GM12878 (cell line): ENCODE measurements at regions not wholly inside any gene's neighbourhood (a gene's known extent, or its start where the extent isn't known, plus 50 kb on each side); places are given as distances from the start of the nearest gene placed in this dataset.
"Not testable (repeated sequence)": the region's sequence is repeated elsewhere in the genome, so short reads cannot be mapped to it uniquely, and the experiment has no call there.

Experiments
- BRCA1 ChIP-seq: IDR thresholded peaks from 2 replicates; pipeline ENCODE4 v1.6.1; 2011; ENCODE audit warnings: low read depth, low read length, improper control_type of control experiment
- CHD2 ChIP-seq: IDR thresholded peaks from 2 replicates; pipeline ENCODE4 v1.6.1; 2011; ENCODE audit warnings: low read depth, low read length, improper control_type of control experiment, borderline replicate concordance
- EP300 ChIP-seq, 2 experiments: fragments of 150-350 bp in 1 of 2; IDR thresholded peaks; 2 replicates each; pipeline ENCODE4 v1.6.1; 2011 to 2012; ENCODE audit warnings: low read depth in 2 of 2, low read length in 2 of 2, borderline replicate concordance in 1 of 2, improper control_type of control experiment in 1 of 2, inconsistent platforms in 1 of 2; ENCODE audit not compliant: control insufficient read depth in 1 of 2
- POLR2A ChIP-seq: IDR thresholded peaks from 2 replicates; pipeline ENCODE4 v1.6.1; 2011; ENCODE audit warnings: low read depth, mild to moderate bottlenecking, low read length
- POLR2AphosphoS2 ChIP-seq: IDR thresholded peaks from 2 replicates; pipeline ENCODE4 v1.6.1; 2011; ENCODE audit warnings: low read depth, mild to moderate bottlenecking, low read length, improper control_type of control experiment, moderate library complexity
- RAD21 ChIP-seq: IDR thresholded peaks from 2 replicates; pipeline ENCODE4 v1.6.1; 2011; ENCODE audit warnings: mild to moderate bottlenecking, low read depth, low read length, moderate library complexity; ENCODE audit not compliant: insufficient read depth
- SP1 ChIP-seq: IDR thresholded peaks from one replicate; pipeline ENCODE4 v1.6.1; 2011; ENCODE audit warnings: low read depth, low read length
- TARDBP ChIP-seq: IDR thresholded peaks from 2 replicates; pipeline ENCODE4 v1.6.1; 2016; ENCODE audit warnings: borderline replicate concordance
- TF ChIP-seq, protein P1 (sequence below): fragments of 150-350 bp; IDR thresholded peaks from 2 replicates; pipeline ENCODE4 v1.6.1; 2016; ENCODE audit warnings: low read depth, low read length
- TF ChIP-seq, protein P2 (sequence below), 3 experiments: IDR thresholded peaks in 2 of 3; conservative IDR thresholded peaks in 1 of 3; 2 replicates each; pipeline ENCODE4 v1.5.1; 2011; ENCODE audit warnings: low read depth in 3 of 3, low read length in 3 of 3, mild to moderate bottlenecking in 3 of 3, control low read depth in 2 of 3, moderate library complexity in 2 of 3, inconsistent platforms in 1 of 3, mixed read lengths in 1 of 3; ENCODE audit not compliant: control insufficient read depth in 2 of 3, insufficient read depth in 1 of 3; ENCODE audit errors: extremely low read depth in 1 of 3
- TF ChIP-seq, protein P3 (sequence below): IDR thresholded peaks from 2 replicates; pipeline ENCODE4 v1.6.1; 2012; ENCODE audit warnings: mild to moderate bottlenecking, low read depth, low read length

- TF ChIP-seq, protein P1, sequence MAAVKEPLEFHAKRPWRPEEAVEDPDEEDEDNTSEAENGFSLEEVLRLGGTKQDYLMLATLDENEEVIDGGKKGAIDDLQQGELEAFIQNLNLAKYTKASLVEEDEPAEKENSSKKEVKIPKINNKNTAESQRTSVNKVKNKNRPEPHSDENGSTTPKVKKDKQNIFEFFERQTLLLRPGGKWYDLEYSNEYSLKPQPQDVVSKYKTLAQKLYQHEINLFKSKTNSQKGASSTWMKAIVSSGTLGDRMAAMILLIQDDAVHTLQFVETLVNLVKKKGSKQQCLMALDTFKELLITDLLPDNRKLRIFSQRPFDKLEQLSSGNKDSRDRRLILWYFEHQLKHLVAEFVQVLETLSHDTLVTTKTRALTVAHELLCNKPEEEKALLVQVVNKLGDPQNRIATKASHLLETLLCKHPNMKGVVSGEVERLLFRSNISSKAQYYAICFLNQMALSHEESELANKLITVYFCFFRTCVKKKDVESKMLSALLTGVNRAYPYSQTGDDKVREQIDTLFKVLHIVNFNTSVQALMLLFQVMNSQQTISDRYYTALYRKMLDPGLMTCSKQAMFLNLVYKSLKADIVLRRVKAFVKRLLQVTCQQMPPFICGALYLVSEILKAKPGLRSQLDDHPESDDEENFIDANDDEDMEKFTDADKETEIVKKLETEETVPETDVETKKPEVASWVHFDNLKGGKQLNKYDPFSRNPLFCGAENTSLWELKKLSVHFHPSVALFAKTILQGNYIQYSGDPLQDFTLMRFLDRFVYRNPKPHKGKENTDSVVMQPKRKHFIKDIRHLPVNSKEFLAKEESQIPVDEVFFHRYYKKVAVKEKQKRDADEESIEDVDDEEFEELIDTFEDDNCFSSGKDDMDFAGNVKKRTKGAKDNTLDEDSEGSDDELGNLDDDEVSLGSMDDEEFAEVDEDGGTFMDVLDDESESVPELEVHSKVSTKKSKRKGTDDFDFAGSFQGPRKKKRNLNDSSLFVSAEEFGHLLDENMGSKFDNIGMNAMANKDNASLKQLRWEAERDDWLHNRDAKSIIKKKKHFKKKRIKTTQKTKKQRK: not testable (repeated sequence)
- TF ChIP-seq, protein P2, sequence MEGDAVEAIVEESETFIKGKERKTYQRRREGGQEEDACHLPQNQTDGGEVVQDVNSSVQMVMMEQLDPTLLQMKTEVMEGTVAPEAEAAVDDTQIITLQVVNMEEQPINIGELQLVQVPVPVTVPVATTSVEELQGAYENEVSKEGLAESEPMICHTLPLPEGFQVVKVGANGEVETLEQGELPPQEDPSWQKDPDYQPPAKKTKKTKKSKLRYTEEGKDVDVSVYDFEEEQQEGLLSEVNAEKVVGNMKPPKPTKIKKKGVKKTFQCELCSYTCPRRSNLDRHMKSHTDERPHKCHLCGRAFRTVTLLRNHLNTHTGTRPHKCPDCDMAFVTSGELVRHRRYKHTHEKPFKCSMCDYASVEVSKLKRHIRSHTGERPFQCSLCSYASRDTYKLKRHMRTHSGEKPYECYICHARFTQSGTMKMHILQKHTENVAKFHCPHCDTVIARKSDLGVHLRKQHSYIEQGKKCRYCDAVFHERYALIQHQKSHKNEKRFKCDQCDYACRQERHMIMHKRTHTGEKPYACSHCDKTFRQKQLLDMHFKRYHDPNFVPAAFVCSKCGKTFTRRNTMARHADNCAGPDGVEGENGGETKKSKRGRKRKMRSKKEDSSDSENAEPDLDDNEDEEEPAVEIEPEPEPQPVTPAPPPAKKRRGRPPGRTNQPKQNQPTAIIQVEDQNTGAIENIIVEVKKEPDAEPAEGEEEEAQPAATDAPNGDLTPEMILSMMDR (IDR thresholded peaks at IDR 0.05 in 2 of 3, conservative IDR thresholded peaks at IDR 0.05 in 1 of 3; ENCODE audit: control insufficient read depth in 2 of 3, extremely low read depth in 1 of 3, insufficient read depth in 1 of 3, low read depth in 3 of 3, low read length in 3 of 3): not testable (repeated sequence)
- not testable (repeated sequence) for TF ChIP-seq SP1; CHD2; EP300 (IDR thresholded peaks at IDR 0.05; ENCODE audit: borderline replicate concordance in 1 of 2, control insufficient read depth in 1 of 2, low read depth in 2 of 2, low read length in 2 of 2); TARDBP; BRCA1; POLR2AphosphoS2; RAD21; POLR2A
- TF ChIP-seq, protein P3, sequence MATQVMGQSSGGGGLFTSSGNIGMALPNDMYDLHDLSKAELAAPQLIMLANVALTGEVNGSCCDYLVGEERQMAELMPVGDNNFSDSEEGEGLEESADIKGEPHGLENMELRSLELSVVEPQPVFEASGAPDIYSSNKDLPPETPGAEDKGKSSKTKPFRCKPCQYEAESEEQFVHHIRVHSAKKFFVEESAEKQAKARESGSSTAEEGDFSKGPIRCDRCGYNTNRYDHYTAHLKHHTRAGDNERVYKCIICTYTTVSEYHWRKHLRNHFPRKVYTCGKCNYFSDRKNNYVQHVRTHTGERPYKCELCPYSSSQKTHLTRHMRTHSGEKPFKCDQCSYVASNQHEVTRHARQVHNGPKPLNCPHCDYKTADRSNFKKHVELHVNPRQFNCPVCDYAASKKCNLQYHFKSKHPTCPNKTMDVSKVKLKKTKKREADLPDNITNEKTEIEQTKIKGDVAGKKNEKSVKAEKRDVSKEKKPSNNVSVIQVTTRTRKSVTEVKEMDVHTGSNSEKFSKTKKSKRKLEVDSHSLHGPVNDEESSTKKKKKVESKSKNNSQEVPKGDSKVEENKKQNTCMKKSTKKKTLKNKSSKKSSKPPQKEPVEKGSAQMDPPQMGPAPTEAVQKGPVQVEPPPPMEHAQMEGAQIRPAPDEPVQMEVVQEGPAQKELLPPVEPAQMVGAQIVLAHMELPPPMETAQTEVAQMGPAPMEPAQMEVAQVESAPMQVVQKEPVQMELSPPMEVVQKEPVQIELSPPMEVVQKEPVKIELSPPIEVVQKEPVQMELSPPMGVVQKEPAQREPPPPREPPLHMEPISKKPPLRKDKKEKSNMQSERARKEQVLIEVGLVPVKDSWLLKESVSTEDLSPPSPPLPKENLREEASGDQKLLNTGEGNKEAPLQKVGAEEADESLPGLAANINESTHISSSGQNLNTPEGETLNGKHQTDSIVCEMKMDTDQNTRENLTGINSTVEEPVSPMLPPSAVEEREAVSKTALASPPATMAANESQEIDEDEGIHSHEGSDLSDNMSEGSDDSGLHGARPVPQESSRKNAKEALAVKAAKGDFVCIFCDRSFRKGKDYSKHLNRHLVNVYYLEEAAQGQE: not testable (repeated sequence)
Observed at GRCh38 chr18:62652057-62652629, 63.2 kb upstream of the PHLPP1 start.
